ENCODE measurements at regions not wholly inside any gene's neighbourhood (a gene's known extent, or its start where the extent isn't known, plus 50 kb on each side); places are given as distances from the start of the nearest gene placed in this dataset.

DNA sequence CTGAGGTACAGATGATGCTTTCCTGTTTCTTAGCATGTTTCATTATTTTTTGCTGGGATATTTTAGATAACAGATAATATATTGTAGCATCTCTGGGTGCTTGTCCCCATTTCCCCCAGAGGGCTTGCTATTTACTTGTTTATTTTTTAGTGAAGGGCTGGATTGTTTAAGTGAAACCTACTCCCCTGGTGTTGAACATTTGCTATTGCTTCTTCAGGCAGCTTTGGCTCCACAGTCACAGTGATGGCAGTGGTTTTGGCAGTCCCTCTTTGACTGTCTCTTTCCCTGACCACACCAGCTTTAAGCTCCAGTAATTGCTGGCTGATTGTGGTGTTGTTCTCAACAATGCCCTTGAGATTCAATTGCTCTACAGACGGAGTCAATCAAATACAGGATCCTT, 128.9 kb downstream of the KLF13 start:
- DNase-seq (ENCODE audit: low read depth in 4 of 4, low spot score in 3 of 4), result no peak

DNA sequence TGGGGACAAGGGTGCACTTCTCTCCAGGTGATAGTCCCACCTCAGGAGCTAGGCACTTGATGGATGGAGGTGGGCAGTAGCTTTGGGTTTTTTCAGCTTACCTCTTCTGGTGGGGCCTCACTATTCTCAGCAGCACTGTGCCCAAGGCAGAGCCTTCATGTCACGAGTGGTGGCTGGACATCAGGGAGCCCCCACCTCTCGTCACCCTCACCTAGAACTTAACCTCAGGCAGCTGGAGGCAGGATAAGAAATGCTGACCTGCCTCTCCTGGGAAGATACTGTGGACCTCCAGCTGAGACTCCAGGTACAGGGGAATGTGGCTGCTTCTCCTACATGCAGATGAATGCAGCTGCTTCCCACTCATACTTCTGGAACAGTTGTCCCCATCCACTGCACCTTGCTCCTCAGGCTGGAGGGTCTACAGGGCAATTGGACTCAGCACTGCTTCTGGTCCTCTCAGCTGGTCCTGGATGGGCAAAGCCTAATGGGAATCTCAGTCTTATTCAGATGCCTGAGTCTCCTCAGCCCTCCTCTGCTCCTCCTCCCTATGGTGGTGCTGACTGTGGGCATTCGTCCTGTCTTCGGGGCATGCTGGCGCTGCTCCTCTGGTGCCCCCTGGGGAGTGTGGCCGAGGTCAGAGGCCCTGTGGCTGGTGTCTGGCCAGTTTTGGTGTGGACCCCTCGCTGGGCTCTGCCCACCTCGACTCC, 129.9 kb downstream of the KLF13 start:
- no peak for DNase-seq (ENCODE audit: low read depth in 4 of 4, low spot score in 3 of 4)

DNA sequence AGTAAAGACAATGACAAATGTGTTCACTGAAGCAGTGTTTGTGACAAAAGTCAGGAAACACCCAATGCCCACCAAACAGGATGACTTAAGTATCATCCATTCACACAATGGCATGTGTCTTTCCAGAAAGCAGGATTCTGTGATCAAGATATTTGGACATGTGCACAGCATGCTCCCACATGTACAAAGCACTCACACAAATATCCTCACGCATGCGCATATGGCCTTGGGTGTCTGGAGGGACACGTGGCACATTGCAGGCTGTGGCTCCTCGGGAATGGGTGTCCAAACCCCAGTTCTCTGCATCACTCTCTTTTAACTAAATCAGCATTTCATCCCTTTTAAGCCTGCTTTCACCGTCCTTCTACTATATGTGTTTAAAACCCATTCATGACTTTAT, 130.5 kb downstream of the KLF13 start:
- no peak for DNase-seq (ENCODE audit: low read depth in 4 of 4, low spot score in 3 of 4)

- DNase-seq (ENCODE audit: low read depth in 4 of 4, low spot score in 3 of 4), result no peak
These were observed 131.2 kb downstream of the KLF13 start for GRCh38 chr15:31457631-31458526.

DNA sequence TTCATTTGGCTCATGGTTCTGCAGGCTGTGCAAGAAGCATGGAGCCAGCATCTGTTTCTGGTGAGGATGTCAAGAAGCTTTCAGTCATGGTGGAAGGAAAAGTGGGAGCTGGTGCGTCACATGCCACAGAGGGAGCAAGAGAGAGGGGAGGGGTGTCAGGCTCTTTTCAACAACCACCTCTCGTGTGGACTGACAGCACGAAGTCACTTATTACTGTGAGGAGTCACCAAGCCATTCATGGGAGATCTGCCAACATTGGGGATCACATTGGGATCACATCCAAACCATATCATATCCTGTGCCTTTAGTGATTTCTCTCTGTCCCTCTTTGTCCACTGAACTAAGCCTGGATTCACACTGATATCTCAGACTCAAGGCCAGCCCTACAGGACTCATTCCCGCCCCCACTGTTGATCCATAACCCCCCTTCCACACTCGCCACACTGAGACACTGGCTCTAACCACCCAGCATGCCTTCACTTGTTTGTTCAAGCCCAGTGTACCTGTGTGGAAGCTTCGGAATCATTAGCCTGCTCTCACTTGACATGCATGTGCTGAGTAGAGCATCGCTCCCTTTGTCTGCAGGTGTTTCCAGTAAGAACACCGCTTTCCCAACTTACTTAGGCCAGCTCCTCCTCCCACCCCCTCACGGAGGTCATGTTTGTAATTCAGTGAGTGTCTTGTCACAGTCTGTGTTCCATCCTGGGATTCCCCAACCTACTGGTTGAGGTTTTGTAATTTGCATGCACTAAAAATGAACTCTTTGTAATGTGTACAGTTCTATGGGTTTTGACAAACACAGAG, 132.2 kb downstream of the KLF13 start:
- DNase-seq (ENCODE audit: low read depth in 4 of 4, low spot score in 3 of 4), result no peak

DNA sequence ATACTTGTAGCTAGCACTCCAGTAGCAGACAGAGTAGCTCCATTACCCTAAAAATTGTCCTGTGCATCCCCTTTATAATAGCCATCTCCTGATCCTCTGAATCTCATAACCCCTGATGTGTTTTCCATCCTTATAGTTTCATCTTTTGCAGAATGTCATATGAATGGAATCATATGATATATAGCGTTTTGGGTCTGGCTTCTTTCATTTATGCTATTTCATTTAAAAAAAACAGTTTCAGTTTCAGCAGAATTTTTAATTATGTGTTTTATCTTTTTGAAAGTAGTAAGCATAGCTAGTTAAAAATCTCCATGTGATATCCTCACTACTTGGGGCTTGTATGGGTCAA, 132.7 kb downstream of the KLF13 start:
- DNase-seq (ENCODE audit: low read depth in 4 of 4, low spot score in 3 of 4), result no peak

DNA sequence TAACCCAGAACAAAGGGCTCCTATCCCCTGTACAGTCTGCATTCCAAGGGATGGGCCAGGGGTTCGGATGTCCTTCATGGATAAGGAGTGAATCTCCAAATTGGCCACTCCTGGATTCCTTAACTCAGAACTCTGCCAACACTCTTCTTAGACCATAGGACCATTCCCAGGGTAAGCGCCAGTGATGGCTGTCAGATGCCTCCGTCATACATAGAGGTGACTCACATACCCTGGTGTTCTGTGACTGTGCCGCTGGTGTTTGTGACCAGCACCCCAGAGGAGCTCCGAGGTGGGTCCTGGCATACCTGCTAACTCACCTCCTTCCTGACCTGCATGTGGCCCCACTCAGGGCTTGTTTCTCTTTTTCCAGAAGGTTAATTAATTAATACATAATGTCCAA, 134.7 kb downstream of the KLF13 start:
- DNase-seq (ENCODE audit: low read depth in 4 of 4, low spot score in 3 of 4), result no peak

DNA sequence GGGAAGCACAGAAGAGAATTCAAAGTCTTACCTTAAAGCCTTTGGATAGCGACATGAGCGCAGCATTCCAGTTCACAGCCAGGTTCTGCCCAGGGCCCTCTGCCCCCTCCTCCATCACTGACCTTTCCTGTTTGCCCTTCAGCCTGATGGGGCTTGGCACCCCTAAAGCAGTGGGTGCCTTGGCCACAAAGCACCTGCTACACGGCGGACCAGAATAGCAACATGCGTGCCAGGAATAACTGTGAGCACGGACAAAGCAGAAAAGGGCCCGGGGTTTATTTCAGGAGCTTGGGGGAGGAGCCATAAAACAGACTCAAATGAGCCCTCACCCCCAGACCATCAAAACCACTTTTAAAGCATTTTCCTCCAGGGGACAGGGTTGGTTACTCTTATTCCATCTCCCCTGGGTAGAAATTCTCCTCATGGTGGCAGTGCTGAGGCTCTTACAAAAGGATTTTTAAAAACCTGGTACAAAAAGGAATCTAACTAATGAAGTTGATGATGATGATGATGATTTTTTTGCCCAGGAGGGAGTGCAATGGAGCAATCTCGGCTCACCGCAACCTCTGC, 135.4 kb downstream of the KLF13 start:
- no peak for DNase-seq (ENCODE audit: low read depth in 4 of 4, low spot score in 3 of 4)

DNA sequence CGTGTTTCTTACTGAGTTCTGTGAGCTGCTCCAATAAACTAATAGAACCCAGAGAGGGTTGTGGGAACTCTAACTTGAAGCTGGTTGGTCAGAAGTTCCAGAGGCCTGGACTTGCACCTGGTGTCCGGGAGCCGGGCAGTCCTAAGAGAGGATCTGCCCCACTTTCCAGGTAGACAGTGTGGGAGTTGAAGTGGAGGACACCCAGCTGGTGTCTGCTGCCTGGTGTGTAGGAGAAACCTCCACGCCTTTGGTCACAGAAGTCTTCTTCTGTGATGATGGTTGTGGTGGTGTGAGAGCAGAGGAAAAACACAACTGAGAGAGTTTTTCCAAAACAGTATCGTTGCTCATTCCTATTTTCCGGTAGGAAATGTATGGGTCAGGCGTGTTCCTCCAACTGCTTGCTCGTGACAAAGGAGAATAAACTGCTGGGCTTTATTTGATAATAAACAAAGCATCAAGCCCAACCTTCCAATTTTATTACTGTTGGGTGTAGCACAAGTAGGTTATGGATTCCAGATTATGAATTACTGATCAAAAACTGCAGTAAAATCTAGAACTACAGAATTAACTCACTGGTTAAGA, 137.0 kb downstream of the KLF13 start:
- DNase-seq (ENCODE audit: low read depth in 4 of 4, low spot score in 3 of 4), result no peak

DNA sequence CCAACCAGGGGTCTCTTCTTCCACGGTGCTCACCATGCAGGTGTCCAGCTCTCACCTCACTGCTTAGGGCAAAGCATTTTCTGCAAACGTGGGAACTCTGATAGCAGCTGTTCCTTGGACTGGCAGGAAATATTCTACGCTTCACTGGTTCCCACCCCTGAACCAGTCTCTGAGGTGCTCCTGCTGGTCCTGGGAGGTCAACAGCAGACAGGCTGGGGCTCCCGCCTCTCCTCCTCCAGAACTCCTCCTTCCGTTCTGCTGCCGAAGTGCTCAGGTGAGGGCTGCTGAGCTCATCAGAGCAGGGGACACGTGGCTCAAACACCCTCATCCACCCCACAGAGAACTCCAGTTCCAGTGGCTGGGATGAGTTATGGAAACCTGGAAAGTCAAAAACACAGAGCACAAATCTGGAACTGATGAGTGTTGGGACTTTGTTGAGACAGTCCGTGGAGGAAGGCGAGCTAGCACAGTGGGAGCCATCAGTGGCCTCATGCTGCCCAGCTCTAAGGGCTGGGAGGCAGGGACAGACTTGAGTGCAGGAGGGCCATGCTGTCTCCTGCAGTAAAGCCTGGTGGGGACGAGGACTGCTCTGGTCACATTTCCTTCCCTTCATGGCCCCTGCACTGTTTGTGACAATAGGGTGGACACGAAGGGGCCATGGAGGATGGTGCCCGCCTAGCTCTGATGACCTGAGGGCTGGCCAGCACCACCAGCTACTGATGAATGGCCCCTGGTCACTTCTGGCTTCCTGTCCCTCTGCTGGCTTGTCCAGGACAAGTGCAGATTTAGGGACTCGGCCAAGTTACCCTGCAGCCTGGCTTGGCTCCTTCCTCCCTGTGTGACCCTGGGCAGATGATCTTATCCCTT, 137.8 kb downstream of the KLF13 start:
- no peak for DNase-seq (ENCODE audit: low read depth in 4 of 4, low spot score in 3 of 4)

- no peak for DNase-seq (ENCODE audit: low read depth in 4 of 4, low spot score in 3 of 4)
These were observed 138.7 kb downstream of the KLF13 start for GRCh38 chr15:31465083-31465955.

- DNase-seq (ENCODE audit: low read depth in 4 of 4, low spot score in 3 of 4), result no peak
These were observed 140.7 kb downstream of the KLF13 start for GRCh38 chr15:31467361-31467760.

GRCh38 chr15:31468911-31469785, 142.5 kb downstream of the KLF13 start:
- no peak for DNase-seq (ENCODE audit: low read depth in 4 of 4, low spot score in 3 of 4)

- no peak for DNase-seq (ENCODE audit: low read depth in 4 of 4, low spot score in 3 of 4)
These were observed 143.3 kb downstream of the KLF13 start for GRCh38 chr15:31469786-31470525.

GRCh38 chr15:31470756-31471155, 144.1 kb downstream of the KLF13 start:
- no peak for DNase-seq (ENCODE audit: low read depth in 4 of 4, low spot score in 3 of 4)

DNA sequence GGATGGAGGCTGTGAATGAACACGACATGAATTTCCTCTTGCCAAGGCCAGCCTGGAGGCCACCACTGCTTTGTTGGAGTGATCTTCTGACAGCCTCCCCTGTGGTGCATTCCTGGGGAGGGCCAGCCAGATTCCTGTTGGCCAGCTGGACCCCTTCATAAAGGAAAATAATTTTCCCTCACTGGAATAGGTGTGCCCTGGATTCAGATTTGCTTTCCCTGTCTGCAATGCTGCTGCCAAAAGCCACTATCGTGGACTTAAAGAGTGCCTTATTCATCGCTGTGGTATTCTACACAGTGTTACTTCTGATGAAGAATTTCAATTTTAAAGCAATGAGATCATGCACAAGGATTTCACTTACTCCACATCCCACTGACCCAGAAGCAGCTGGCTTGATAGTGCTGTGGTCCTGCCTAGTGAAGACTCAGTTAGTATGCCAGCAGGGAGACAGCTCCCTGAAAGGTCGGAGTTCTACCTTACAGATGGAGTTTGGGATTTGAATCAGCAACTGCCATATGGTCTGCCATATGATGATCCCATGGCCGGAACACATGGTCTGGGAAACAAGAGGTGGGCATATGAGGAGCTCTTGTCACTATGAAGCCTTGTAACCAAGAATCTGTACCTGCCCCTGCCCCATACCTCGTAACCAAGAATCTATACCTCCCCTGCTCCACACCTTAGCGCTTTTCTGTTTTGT, 145.2 kb downstream of the KLF13 start:
- DNase-seq (ENCODE audit: low read depth in 4 of 4, low spot score in 3 of 4), result no peak
